ENCODE measurements at regions not wholly inside any gene's neighbourhood (a gene's known extent, or its start where the extent isn't known, plus 50 kb on each side); places are given as distances from the start of the nearest gene placed in this dataset.
"Not testable (repeated sequence)": the region's sequence is repeated elsewhere in the genome, so short reads cannot be mapped to it uniquely, and the experiment has no call there.

DNA sequence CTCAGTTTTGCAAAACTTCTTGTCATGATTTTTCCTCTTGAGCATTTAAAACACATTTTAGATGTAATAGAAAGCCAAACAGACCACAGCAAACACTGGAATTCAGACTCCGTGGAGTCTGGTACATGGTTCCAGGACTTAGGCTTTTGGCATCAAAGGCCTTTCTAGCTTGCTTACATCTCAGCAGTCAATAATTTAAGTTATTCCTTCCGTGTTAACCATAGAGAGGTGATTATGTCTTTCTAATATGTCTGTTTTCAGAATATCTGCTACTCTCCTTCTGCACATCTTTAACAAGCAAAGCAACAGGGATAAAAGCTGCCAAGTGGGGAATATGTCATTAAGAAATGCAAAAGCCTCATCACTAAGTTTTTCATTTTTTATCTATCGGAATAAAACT, 171.7 kb upstream of the CRBN start:
- ChIA-PET POLR2A (no interaction called here), CTCF (no interaction called here)
- ATAC-seq (ENCODE audit: low read depth) (no peak), DNase-seq (no peak)
- intact Hi-C loops (cut with micrococcal nuclease) = no loop called here
- Mint-ChIP-seq H3K4me1 (no peaks in the 10 kb centered on the region), H3K9me3 (no peaks in the 10 kb centered on the region), H3K4me3 (no peak overlapping the region), H3K36me3 (ENCODE audit: low read depth) (no peaks in the 10 kb centered on the region), H3K27me3 (no peaks in the 10 kb centered on the region), H3K27ac (no peak overlapping the region)
- no peak for TF ChIP-seq CTCF (IDR thresholded peaks at IDR 0.05)

GRCh38 chr3:3347056-3347455, 167.6 kb upstream of the CRBN start:
- H3K4me3 Mint-ChIP-seq; H3K4me1 Mint-ChIP-seq; H3K36me3 Mint-ChIP-seq (ENCODE audit: low read depth); DNase-seq; H3K9me3 Mint-ChIP-seq; H3K27ac Mint-ChIP-seq; intact Hi-C loops (cut with micrococcal nuclease); CTCF ChIA-PET; H3K27me3 Mint-ChIP-seq; POLR2A ChIA-PET; ATAC-seq (ENCODE audit: low read depth): not testable (repeated sequence)

DNA sequence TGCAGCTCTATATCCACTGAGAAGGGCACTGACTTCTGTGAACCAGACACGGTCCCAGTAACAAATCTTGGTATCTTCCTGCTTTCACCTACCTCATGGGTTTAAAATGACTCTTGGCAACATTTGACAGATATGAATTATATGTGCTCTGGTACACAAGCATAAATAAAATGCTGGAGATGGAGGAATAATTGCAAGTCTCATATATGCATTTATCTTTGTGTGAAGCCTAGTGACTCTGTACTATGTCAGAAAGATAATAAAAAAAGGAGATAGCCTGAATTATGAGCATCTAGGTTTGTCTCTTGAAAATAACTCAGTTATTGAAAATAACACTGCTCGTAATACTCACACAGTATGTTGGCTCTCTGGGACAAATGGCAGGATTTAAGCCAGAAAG, 167.1 kb upstream of the CRBN start:
- intact Hi-C loops (cut with micrococcal nuclease) = no loop called here
- POLR2A ChIA-PET = no interaction called here

GRCh38 chr3:3342141-3342540, 162.7 kb upstream of the CRBN start:
- intact Hi-C loops (cut with micrococcal nuclease) = no loop called here
- no peak overlapping the region for H3K27ac Mint-ChIP-seq
- CTCF ChIA-PET = no interaction called here

More for the DNA sequence above, 167.1 kb upstream of the CRBN start:
- no peak overlapping the region for H3K27ac Mint-ChIP-seq
- H3K36me3 Mint-ChIP-seq (ENCODE audit: low read depth) = no peaks in the 10 kb centered on the region
- CTCF ChIA-PET = no interaction called here
- no peak overlapping the region for H3K4me3 Mint-ChIP-seq
- H3K4me1 Mint-ChIP-seq = no peaks in the 10 kb centered on the region
- ATAC-seq (ENCODE audit: low read depth) = no peak
- no peak for DNase-seq
- no peaks in the 10 kb centered on the region for H3K9me3 Mint-ChIP-seq
- no peaks in the 10 kb centered on the region for H3K27me3 Mint-ChIP-seq
- no peak for TF ChIP-seq CTCF (IDR thresholded peaks at IDR 0.05)

GRCh38 chr3:3340965-3341895, 161.7 kb upstream of the CRBN start:
- Mint-ChIP-seq H3K4me3 (no peak overlapping the region), H3K4me1 (no peaks in the 10 kb centered on the region), H3K36me3 (ENCODE audit: low read depth) (no peaks in the 10 kb centered on the region), H3K27me3 (no peaks in the 10 kb centered on the region), H3K27ac (no peak overlapping the region), H3K9me3 (no peaks in the 10 kb centered on the region)
- ATAC-seq (ENCODE audit: low read depth) = no peak
- no peak for TF ChIP-seq CTCF (IDR thresholded peaks at IDR 0.05)
- intact Hi-C loops (cut with micrococcal nuclease) = no loop called here
- no peak for DNase-seq
- POLR2A ChIA-PET = no interaction called here
- CTCF ChIA-PET = no interaction called here

More at GRCh38 chr3:3342141-3342540, 162.7 kb upstream of the CRBN start:
- Mint-ChIP-seq H3K9me3 (no peaks in the 10 kb centered on the region), H3K4me3 (no peak overlapping the region), H3K27me3 (no peaks in the 10 kb centered on the region), H3K36me3 (ENCODE audit: low read depth) (no peaks in the 10 kb centered on the region), H3K4me1 (no peaks in the 10 kb centered on the region)
- no peak for TF ChIP-seq CTCF (IDR thresholded peaks at IDR 0.05)
- no peak for ATAC-seq (ENCODE audit: low read depth)
- POLR2A ChIA-PET = no interaction called here
- DNase-seq = no peak
